ENCODE measurements at regions not wholly inside any gene's neighbourhood (a gene's known extent, or its start where the extent isn't known, plus 50 kb on each side); places are given as distances from the start of the nearest gene placed in this dataset.

- TF ChIP-seq POLR2A (IDR thresholded peaks at IDR 0.05): no peak
- no peak for TF ChIP-seq CTCF (IDR thresholded peaks at IDR 0.05)
Observed at GRCh38 chr3:18861137-18861536, 287.2 kb upstream of the KCNH8 start.
